AG09309 (cell line): ENCODE measurements at regions not wholly inside any gene's neighbourhood (a gene's known extent, or its start where the extent isn't known, plus 50 kb on each side); places are given as distances from the start of the nearest gene placed in this dataset.

Source experiments
- DNase-seq: peaks from one replicate; pipeline ENCODE4 v3.0.0-alpha.2; 2010; ENCODE audit warnings: low read depth
- H3K4me3 ChIP-seq: 2 replicates; pipeline ENCODE4 v1.5.1; 2011; ENCODE audit warnings: mild to moderate bottlenecking, low read depth, low read length, moderate library complexity; ENCODE audit not compliant: control insufficient read depth
- CTCF ChIP-seq: IDR thresholded peaks from 2 replicates; pipeline ENCODE4 v1.5.1; 2011; ENCODE audit warnings: mild to moderate bottlenecking, low read depth, low read length, inconsistent platforms; ENCODE audit not compliant: insufficient read depth, control insufficient read depth; ENCODE audit errors: missing control alignments

GRCh38 chr18:65523461-65523860 lies 227.4 kb upstream of the CDH7 start:
- H3K4me3 ChIP-seq: no peak overlapping the region
- DNase-seq: no peak
- no peak for TF ChIP-seq CTCF

- TF ChIP-seq CTCF: no peak
- no peak overlapping the region for H3K4me3 ChIP-seq
- no peak for DNase-seq
Measured at GRCh38 chr18:65522907-65523306, 227.9 kb upstream of the CDH7 start.

DNA sequence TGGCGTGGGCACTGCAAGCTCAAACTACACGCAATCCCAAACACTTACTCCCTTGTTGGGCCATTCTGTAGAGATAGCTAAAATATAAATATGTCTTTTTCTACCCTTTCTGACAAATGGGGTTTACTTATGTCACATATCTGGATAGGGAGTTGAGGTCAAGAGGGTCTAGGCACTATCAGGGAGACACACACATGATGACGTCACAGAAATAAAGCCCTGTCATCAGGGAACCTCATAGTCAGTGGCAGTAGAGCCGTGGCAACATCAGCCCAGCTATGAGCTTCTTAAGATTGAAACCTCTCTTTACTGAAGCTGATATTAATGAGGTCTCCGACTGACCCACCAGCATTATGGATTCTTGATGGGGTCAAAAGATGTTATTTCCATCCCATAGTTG lies 234.6 kb upstream of the CDH7 start:
- no peak for TF ChIP-seq CTCF
- DNase-seq: no peak

GRCh38 chr18:65498605-65499004 lies 252.2 kb upstream of the CDH7 start:
- no peak for DNase-seq
- no peak for TF ChIP-seq CTCF
- no peak overlapping the region for H3K4me3 ChIP-seq

More for the DNA sequence above, 234.6 kb upstream of the CDH7 start:
- no peak overlapping the region for H3K4me3 ChIP-seq

DNA sequence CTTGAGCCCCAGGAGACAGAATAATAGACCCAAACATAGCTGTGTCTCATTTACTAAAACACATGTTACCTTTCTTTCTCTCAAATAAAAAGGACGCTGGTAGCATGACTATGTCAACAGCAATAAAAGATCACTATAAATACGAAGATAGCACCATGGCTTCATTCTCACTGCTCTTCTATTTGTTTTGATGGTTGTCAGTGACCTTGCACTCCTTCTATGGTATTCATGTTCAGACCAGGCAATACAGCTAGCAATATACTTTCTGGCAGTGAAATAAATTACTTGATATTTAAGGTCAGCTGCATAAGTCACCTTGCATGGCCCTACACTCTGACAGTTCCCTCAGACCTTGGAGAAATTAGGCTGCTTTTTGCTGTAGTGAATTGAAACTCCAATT lies 263.2 kb upstream of the CDH7 start:
- no peak for TF ChIP-seq CTCF
- DNase-seq: no peak
- no peak overlapping the region for H3K4me3 ChIP-seq

GRCh38 chr18:65477455-65477854 lies 273.4 kb upstream of the CDH7 start:
- no peak for TF ChIP-seq CTCF
- no peak overlapping the region for H3K4me3 ChIP-seq
- no peak for DNase-seq

- no peak for DNase-seq
- no peak for TF ChIP-seq CTCF
- H3K4me3 ChIP-seq: no peak overlapping the region
Measured at GRCh38 chr18:65468881-65469280, 281.9 kb upstream of the CDH7 start.
